Thoracic aorta (tissue), 2 donors: ENCODE measurements at regions not wholly inside any gene's neighbourhood (a gene's known extent, or its start where the extent isn't known, plus 50 kb on each side); places are given as distances from the start of the nearest gene placed in this dataset.

Source experiments
- ATAC-seq: fragments of 150-250 bp; one replicate; pipeline ENCODE4 v1.8.0; 2017; ENCODE audit warnings: low read depth; ENCODE audit not compliant: insufficient number of reproducible peaks, low FRiP score
- DNase-seq: peaks from one replicate; pipeline ENCODE4 v3.0.0-alpha.2; 2020; ENCODE audit warnings: low spot score
- H3K27ac ChIP-seq, 2 donors: fragments of 200-600 bp; sonication (generic); 1 replicate in 1 of 2; 2 replicates in 1 of 2; pipeline ENCODE4 v1.5.1; 2016; ENCODE audit warnings: mild to moderate bottlenecking in 2 of 2, moderate library complexity in 2 of 2
- H3K27me3 ChIP-seq: fragments of 200-600 bp; sonication (generic); replicated peaks from 2 replicates; pipeline ENCODE4 v1.6.0; 2016; ENCODE audit warnings: mild to moderate bottlenecking; ENCODE audit not compliant: insufficient read depth
- H3K36me3 ChIP-seq: fragments of 200-600 bp; sonication (generic); one replicate; pipeline ENCODE4 v1.5.1; 2016
- H3K4me1 ChIP-seq, 2 donors: fragments of 200-600 bp; sonication (generic); 1 replicate in 1 of 2; 2 replicates in 1 of 2; pipeline versions ENCODE4 v1.5.1 to v1.6.0; 2016; ENCODE audit warnings: low read depth in 2 of 2, mild to moderate bottlenecking in 1 of 2; ENCODE audit not compliant: control insufficient read depth in 1 of 2
- H3K4me3 ChIP-seq: fragments of 200-600 bp; sonication (generic); 2 replicates; pipeline ENCODE4 v1.5.1; 2016; ENCODE audit warnings: mild to moderate bottlenecking
- H3K9me3 ChIP-seq: fragments of 200-600 bp; sonication (generic); 2 replicates; pipeline ENCODE4 v1.5.1; 2016
- TF ChIP-seq, protein P1 (sequence below): fragments of 200-600 bp; sonication (generic); IDR thresholded peaks from one replicate; pipeline ENCODE4 v1.5.1; 2019; ENCODE audit warnings: antibody characterized with exemption

DNA sequence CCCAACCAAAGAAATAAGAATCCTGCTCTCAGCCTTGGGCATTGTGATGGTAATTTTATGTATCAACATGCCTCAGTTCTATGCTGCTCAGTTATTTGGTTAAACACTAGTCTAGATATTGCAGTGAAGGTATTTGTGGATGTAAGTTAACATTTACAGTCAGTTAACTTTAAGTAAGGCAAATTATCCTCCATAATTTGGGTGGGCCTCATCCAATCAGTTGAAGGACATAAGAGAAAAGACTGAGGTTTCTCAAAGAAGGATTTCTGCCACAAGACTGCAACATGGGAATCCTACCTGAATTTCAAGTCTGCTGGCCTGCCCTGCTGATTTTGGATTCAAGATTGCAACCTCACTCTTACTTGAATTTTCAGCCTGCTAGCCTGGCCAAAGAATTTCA, 975.5 kb upstream of the ACVR2A start:
- DNase-seq, result no peak
- Histone ChIP-seq H3K36me3 (no peaks in the 10 kb centered on the region), H3K4me3 (no peak overlapping the region), H3K27ac (no peak overlapping the region), H3K4me1 (no peaks in the 10 kb centered on the region), H3K27me3 (no peaks in the 10 kb centered on the region), H3K9me3 (no peaks in the 10 kb centered on the region)
- ATAC-seq, result no peak
- TF ChIP-seq, protein P1, sequence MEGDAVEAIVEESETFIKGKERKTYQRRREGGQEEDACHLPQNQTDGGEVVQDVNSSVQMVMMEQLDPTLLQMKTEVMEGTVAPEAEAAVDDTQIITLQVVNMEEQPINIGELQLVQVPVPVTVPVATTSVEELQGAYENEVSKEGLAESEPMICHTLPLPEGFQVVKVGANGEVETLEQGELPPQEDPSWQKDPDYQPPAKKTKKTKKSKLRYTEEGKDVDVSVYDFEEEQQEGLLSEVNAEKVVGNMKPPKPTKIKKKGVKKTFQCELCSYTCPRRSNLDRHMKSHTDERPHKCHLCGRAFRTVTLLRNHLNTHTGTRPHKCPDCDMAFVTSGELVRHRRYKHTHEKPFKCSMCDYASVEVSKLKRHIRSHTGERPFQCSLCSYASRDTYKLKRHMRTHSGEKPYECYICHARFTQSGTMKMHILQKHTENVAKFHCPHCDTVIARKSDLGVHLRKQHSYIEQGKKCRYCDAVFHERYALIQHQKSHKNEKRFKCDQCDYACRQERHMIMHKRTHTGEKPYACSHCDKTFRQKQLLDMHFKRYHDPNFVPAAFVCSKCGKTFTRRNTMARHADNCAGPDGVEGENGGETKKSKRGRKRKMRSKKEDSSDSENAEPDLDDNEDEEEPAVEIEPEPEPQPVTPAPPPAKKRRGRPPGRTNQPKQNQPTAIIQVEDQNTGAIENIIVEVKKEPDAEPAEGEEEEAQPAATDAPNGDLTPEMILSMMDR, result no peak

DNA sequence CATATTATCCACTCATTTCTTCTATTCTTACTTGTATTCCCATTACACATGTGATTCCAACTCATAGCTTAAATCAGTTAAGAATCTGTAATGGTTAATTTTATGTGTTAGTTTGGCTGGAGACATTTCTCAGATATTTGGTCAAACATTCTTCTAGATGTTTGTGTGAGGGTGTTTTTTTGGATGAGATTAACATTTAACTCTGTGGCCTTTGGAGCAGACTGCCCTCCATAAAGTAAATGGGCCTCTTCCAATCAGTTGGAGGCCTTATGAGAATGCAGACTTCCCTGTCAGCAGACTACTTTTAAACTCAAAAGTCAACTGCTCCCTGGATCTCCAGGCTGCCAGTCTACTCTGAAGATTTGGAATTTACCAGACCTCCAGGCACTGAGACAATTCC, 976.8 kb upstream of the ACVR2A start:
- Histone ChIP-seq H3K4me3 (no peak overlapping the region), H3K36me3 (no peaks in the 10 kb centered on the region), H3K27me3 (no peaks in the 10 kb centered on the region), H3K27ac (no peak overlapping the region), H3K4me1 (no peaks in the 10 kb centered on the region), H3K9me3 (no peaks in the 10 kb centered on the region)
- ATAC-seq (no peak), DNase-seq (no peak)
- TF ChIP-seq, protein P1, result no peak

DNA sequence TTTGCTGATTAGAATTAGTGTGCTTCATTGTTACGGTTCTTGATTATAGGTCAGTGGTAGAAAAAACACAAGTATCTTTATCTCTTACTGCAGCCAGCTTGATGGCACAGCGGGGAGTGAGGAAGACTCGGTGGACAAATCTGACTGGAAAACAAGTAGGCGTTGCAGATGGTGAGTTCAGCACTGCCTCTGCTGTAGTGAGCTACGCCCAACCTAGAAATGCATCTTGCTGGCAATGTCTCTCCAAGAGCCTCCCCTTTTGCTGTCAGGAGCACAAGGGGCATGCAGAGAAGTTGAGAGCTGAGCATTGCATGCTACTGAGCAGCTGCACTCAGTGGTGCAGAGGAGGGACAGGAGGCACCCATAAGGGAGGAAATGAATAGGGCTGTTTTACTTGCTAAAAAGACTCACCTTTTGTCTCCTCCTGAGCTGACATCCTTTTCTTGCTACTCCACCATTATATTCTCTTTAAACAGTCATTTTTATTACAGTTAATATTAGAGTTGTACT, 977.3 kb upstream of the ACVR2A start:
- ATAC-seq (no peak), DNase-seq (no peak)
- no peaks in the 10 kb centered on the region for H3K27me3 ChIP-seq
- H3K4me3 ChIP-seq, result no peak overlapping the region
- TF ChIP-seq, protein P1, result no peak
- H3K9me3 ChIP-seq, result no peaks in the 10 kb centered on the region
- no peaks in the 10 kb centered on the region for H3K4me1 ChIP-seq
- H3K27ac ChIP-seq, result no peak overlapping the region
- no peaks in the 10 kb centered on the region for H3K36me3 ChIP-seq

DNA sequence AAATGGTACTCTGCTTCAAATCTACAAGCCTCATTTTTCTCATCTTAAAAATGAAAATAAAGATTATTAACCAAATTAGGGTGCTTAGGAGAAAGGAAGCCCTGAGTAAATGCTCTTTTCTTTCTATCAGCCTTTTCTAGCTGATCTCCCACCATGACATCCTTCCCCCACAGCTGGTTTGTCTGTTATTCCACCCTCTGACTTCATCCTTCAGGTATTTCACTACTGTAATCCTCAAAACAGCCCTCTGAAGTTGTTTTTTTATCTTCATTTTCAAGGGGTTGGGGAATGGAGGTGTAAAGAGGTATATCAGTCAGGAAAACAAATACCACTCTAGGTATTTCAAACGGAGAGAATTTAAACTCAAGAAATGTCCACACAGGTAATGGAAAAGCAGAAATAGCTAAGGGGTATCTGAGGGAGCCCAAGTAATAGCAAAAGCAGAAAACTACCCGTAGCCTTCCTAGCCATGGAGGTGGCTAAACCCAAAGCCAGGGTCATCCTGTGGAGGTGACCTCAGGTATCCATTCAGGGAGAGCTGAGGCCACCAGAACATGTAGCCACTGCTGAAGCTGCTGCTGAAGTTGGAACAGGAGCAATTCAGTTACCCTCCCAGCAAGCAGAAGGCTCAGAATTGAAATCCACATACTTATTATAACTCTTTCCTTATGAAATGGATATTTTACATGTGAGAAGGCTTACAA, 990.9 kb upstream of the ACVR2A start:
- DNase-seq (no peak), ATAC-seq (no peak)
- TF ChIP-seq, protein P1, result no peak
- Histone ChIP-seq H3K9me3 (no peaks in the 10 kb centered on the region), H3K36me3 (no peaks in the 10 kb centered on the region), H3K27ac (no peak overlapping the region), H3K4me3 (no peak overlapping the region), H3K27me3 (no peaks in the 10 kb centered on the region), H3K4me1 (no peaks in the 10 kb centered on the region)

DNA sequence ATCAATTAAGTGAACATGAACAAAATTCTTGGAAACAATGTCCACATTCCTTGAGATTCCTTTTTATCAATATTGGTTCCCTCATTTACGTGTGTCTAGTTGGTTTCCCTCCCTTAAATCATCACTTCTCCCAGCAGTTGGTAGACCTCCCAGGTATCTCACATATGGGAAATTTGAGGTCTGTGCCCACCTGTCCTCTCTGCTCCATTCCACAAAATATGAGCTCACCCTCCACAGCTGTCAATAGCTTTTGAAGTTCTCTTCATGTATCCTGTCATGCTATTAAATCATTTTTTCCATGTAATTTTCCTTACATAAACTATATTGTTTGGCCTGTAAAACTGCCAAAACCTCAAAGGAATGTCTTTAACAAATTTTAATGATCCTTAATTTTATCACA, 992.2 kb upstream of the ACVR2A start:
- no peak overlapping the region for H3K4me3 ChIP-seq
- DNase-seq (no peak), ATAC-seq (no peak)
- no peaks in the 10 kb centered on the region for H3K27me3 ChIP-seq
- TF ChIP-seq, protein P1, result no peak
- H3K9me3 ChIP-seq, result no peaks in the 10 kb centered on the region
- H3K4me1 ChIP-seq, result no peaks in the 10 kb centered on the region
- H3K36me3 ChIP-seq, result no peaks in the 10 kb centered on the region
- H3K27ac ChIP-seq, result no peak overlapping the region
